ENCODE measurements at regions not wholly inside any gene's neighbourhood (a gene's known extent, or its start where the extent isn't known, plus 50 kb on each side); places are given as distances from the start of the nearest gene placed in this dataset.

- H3K27ac ChIP-seq (ENCODE audit: low read depth in 1 of 2, low read length in 2 of 2): no peak overlapping the region
- 91% methylated on average over 2 of the region's 2 CpGs for WGBS
- H3K4me3 ChIP-seq (ENCODE audit: low read depth in 1 of 3, low read length in 3 of 3): no peak overlapping the region
- no peaks in the 10 kb centered on the region for H3K36me3 ChIP-seq (ENCODE audit: control insufficient read depth in 4 of 4, insufficient read depth in 3 of 4, low read depth in 1 of 4, low read length in 3 of 4)
- H3K9ac ChIP-seq (ENCODE audit: low read depth in 1 of 2, low read length in 2 of 2): no peak overlapping the region
- TF ChIP-seq CTCF (IDR thresholded peaks at IDR 0.05; ENCODE audit: low read depth, low read length, missing input control): no peak
- TF ChIP-seq REST (IDR thresholded peaks at IDR 0.05): no peak
- TF ChIP-seq FOXA1 (IDR thresholded peaks at IDR 0.05): no peak
- no peak for TF ChIP-seq HNF4G (IDR thresholded peaks at IDR 0.05)
- no peak for TF ChIP-seq FOXA2 (IDR thresholded peaks at IDR 0.05)
- TF ChIP-seq HNF4A (conservative IDR thresholded peaks at IDR 0.05): no peak
- no peak for TF ChIP-seq EGR1 (IDR thresholded peaks at IDR 0.05; ENCODE audit: low read depth in 2 of 2)
- no peak for TF ChIP-seq ATF3 (IDR thresholded peaks at IDR 0.05)
- no peaks in the 10 kb centered on the region for H3K27me3 ChIP-seq (ENCODE audit: control insufficient read depth in 4 of 4, insufficient read depth in 4 of 4, low read length in 3 of 4)
- DNase-seq (ENCODE audit: low spot score): no peak
- no peaks in the 10 kb centered on the region for H3K9me3 ChIP-seq (ENCODE audit: control insufficient read depth in 4 of 4, low read length in 3 of 4)
- H3K4me1 ChIP-seq (ENCODE audit: control insufficient read depth in 4 of 4, insufficient read depth in 4 of 4, low read length in 3 of 4): no peaks in the 10 kb centered on the region
Observed at GRCh38 chr4:85298037-85298436, 176.9 kb upstream of the ARHGAP24 start.

GRCh38 chr4:85302193-85302736 is 172.7 kb upstream of the ARHGAP24 start:
- TF ChIP-seq JUND (IDR thresholded peaks at IDR 0.05) (no peak), MAX (IDR thresholded peaks at IDR 0.05) (no peak), ATF3 (IDR thresholded peaks at IDR 0.05) (no peak), FOXA2 (IDR thresholded peaks at IDR 0.05) (no peak), YY1 (IDR thresholded peaks at IDR 0.05) (no peak)
- Histone ChIP-seq H3K27me3 (ENCODE audit: control insufficient read depth in 4 of 4, insufficient read depth in 4 of 4, low read length in 3 of 4) (no peaks in the 10 kb centered on the region), H3K9ac (ENCODE audit: low read depth in 1 of 2, low read length in 2 of 2) (no peak overlapping the region), H3K4me3 (ENCODE audit: low read depth in 1 of 3, low read length in 3 of 3) (no peak overlapping the region), H3K36me3 (ENCODE audit: control insufficient read depth in 4 of 4, insufficient read depth in 3 of 4, low read depth in 1 of 4, low read length in 3 of 4) (no peaks in the 10 kb centered on the region), H3K9me3 (ENCODE audit: control insufficient read depth in 4 of 4, low read length in 3 of 4) (no peaks in the 10 kb centered on the region), H3K27ac (ENCODE audit: low read depth in 1 of 2, low read length in 2 of 2) (no peak overlapping the region), H3K4me1 (ENCODE audit: control insufficient read depth in 4 of 4, insufficient read depth in 4 of 4, low read length in 3 of 4) (no peaks in the 10 kb centered on the region)
- DNase-seq (ENCODE audit: low spot score): no peak
- WGBS: 86% methylated on average over 3 of the region's 3 CpGs

- WGBS: 71% methylated on average over 4 of the region's 4 CpGs
- no peak for DNase-seq (ENCODE audit: low spot score)
- H3K27me3 ChIP-seq (ENCODE audit: control insufficient read depth in 4 of 4, insufficient read depth in 4 of 4, low read length in 3 of 4): no peaks in the 10 kb centered on the region
- no peak overlapping the region for H3K9ac ChIP-seq (ENCODE audit: low read depth in 1 of 2, low read length in 2 of 2)
- H3K4me1 ChIP-seq (ENCODE audit: control insufficient read depth in 4 of 4, insufficient read depth in 4 of 4, low read length in 3 of 4): no peaks in the 10 kb centered on the region
- no peak overlapping the region for H3K27ac ChIP-seq (ENCODE audit: low read depth in 1 of 2, low read length in 2 of 2)
- H3K4me3 ChIP-seq (ENCODE audit: low read depth in 1 of 3, low read length in 3 of 3): no peak overlapping the region
- H3K36me3 ChIP-seq (ENCODE audit: control insufficient read depth in 4 of 4, insufficient read depth in 3 of 4, low read depth in 1 of 4, low read length in 3 of 4): no peaks in the 10 kb centered on the region
- H3K9me3 ChIP-seq (ENCODE audit: control insufficient read depth in 4 of 4, low read length in 3 of 4): no peaks in the 10 kb centered on the region
- no peak for TF ChIP-seq REST (IDR thresholded peaks at IDR 0.05)
- TF ChIP-seq GABPA (IDR thresholded peaks at IDR 0.05 in 1 of 2, conservative IDR thresholded peaks at IDR 0.05 in 1 of 2): no peak
- TF ChIP-seq TAF1 (conservative IDR thresholded peaks at IDR 0.05): no peak
- no peak for TF ChIP-seq EGR1 (IDR thresholded peaks at IDR 0.05; ENCODE audit: low read depth in 2 of 2)
- no peak for TF ChIP-seq MAX (IDR thresholded peaks at IDR 0.05)
- TF ChIP-seq SP1 (IDR thresholded peaks at IDR 0.05): no peak
- TF ChIP-seq ZBTB33 (IDR thresholded peaks at IDR 0.05): no peak
Observed at GRCh38 chr4:85302756-85303155, 172.2 kb upstream of the ARHGAP24 start.
